Amniotic stem cell (primary cell): ENCODE measurements at regions not wholly inside any gene's neighbourhood (a gene's known extent, or its start where the extent isn't known, plus 50 kb on each side); places are given as distances from the start of the nearest gene placed in this dataset.

Experiments used
- DNase-seq: peaks from one replicate; lab custom pipeline; 2025; lab: John Stamatoyannopoulos, UW

DNA sequence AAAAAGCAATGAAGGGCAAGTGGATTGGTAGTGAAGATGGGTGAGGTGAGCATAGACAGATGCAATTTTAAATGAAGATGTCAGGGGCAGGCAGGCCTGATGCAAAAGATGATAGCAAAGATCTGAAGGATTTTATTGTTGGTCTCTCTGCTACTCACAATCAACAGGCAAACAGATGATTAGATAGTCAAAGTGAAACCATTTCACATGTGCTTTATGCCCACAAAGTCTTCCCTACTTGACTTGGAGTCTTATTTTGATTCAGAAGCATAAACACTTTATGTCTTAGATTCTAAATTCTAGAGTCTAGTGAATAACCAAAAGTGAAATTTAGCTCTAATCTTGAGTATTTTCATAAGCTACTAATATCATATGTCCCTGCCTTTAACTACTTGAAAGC, 153.8 kb upstream of the HNRNPA3 start:
- no peak for DNase-seq

DNA sequence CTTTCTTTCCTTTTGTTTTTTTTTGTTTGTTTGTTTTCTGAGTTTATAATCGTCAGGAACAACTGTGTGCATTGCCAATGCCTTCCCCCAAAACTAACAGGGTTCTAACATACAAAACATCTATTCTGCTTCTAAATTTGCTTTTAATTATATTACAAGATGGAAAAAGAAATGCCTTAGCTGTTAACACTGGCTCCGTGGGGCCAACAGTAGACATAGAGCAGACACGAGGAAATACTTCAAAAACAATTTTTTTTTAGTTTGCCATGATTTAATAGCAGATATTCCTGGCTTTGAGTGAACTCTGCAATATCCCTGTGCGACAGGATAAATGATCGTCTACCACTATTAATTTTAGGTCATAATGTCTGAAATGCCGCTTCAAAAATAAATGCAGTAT, 153.3 kb upstream of the HNRNPA3 start:
- DNase-seq, result no peak

DNA sequence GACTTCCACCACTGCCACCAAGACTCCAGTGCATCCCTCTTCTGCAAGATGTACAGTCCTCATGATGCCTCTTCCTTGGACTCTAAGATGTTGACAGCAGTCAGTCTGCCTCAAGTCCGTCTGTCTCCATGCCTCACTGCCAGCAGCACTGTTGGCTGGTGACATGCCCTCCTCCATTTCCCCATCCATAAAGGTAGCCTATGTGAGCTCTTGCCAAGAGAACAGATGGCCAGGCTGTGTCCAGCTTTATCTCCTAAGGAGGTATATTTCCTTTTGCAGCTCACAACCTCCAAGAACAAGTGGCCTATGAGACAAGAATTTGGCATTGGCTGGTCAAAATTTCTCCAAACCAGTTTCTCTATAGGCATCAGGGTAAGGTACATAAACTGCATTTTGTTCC, 149.3 kb upstream of the HNRNPA3 start:
- no peak for DNase-seq

DNA sequence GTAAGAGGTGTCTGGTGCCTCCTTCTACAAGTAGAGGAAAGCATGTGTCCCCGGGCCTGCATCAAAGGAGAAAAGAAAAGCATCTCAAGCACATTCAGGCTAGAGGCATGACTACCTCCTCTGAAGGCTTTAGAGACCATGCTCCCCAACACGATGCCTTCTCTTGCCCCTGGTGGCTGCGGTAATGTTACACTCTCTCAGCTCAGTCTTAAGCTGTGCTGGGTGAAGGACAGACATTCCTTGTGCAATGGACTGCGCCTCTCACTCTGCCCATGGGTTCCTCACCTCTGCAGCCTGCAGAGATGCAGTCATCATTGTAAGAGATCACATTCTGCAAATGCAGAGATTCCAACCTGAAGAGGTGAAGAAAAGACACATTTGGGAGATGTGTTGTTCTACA, 148.2 kb upstream of the HNRNPA3 start:
- no peak for DNase-seq

DNA sequence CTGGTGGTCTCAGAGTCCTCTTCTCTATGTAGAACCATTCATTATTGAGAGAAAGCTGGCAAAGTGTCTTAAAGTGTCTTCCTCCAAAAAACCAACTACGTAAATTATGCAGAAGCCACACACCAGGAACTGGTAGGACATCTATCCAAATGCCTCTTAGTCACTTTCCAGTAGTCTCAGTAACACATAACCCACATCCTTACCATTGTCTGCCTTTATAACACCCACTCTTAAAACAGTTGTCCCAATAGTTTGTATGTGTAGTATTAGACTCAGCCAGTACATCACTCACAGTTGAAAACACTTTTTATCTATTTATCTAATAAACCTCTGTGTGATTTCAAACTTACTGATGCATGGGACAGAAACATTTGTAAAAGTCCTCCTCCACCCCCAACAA, 143.6 kb upstream of the HNRNPA3 start:
- DNase-seq, result no peak

DNA sequence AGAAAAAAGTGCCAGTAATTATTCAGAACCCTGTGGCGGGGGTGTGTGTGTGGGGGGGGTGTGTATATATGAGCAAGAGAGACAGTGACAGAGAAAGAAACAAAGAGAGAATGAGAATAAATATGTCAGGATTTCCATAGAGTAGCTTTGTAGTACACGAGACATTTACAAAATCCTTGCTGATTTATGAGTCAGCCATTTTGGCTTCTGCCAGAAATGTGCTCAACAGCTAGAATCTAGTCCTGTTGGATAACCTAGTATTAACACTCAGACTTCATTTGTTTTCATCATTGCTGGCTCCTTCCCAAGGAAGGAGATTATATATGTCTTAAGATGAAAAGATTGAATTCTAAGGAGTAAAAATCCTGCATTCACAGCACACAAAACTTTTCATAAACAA, 140.5 kb upstream of the HNRNPA3 start:
- no peak for DNase-seq

DNA sequence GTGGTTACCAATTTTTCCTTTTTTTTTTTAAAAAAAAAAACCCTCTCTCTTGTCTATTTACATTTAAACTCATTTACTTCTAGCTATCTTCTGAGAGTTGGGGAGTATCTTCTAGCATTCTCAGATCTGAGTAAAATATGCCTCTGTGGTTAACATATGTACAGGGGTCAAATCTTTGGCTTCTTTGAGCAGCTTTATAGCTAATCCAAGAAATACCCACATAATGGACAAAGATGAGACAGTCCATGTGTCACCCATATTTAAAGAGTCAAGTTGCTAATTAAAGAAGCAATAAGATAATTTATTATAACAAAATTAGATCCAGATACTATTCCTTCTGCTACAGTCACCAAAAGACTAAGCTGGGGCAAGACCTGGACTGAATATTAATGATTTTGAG, 139.0 kb upstream of the HNRNPA3 start:
- no peak for DNase-seq

DNA sequence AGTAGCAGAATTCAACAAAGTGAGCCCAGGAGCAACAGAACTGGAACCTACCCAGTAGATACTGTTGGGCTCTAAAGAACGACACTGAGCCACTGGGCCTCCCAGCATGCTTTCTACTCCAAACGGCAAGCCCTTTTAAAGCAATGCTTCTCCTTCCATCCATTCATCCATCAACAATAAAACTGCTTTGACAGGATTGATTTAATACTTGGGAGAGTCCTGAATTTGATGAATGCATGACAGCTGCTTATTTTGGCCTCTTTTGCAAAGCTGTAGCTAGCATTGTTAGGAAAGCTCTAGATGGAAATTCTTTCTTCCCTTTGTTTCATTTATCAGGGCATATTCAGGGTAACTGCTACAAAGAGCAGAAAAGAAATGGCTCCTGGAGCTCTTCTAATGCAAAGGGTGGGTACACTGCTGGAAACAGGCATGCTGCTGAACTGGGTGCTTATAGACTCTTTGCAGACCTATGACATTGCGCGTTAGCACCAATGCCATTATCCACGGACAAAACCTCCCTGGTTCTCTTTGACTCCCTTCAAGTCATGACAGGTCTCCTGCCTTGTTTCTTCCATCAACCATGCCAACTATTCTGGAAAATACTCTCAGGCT, 138.4 kb upstream of the HNRNPA3 start:
- no peak for DNase-seq

DNA sequence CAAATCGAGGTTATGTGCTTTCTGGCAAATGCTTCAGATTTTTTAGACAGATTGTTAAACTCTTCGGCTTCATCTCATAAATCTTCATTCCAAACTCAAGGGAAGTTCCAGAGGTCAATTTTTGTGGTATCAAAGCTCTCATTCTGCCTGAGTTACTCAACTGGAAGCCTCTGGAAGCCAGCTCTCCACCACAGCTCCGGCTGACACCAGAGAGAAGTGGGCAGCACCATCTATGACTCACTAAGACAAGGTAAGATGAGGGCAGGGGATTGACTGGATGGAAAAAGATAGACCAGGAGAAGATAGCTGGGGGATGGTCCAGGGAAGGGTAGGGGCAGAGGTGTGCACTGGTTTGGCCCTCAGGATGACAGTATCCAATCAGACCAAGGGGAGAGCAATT, 137.3 kb upstream of the HNRNPA3 start:
- no peak for DNase-seq

DNA sequence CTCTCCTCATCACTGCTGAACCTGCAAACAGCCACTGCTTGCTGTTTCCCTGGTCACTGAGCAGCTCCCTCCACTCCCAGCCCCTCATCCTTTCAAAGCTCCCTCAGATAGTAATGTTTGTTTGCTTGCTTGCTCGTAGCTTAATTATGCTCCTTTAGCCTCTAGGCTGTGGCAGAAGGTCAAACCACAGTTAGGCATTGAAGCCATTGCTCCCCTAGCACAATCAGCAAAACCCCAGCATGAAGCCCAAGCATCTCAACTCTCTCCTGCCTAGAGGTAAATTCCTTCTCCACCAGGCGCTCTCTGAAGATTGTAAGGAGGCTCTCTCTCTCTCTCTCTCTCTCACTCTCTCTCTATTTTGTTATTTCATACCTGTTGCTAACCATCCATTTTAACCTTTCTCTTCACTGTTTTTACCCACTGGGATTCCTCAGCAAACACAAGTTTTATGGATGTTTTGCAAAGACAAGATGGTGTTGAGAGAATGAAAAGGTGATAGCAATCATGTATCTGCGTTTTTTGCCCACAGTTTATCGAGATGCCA, 135.9 kb upstream of the HNRNPA3 start:
- no peak for DNase-seq

DNA sequence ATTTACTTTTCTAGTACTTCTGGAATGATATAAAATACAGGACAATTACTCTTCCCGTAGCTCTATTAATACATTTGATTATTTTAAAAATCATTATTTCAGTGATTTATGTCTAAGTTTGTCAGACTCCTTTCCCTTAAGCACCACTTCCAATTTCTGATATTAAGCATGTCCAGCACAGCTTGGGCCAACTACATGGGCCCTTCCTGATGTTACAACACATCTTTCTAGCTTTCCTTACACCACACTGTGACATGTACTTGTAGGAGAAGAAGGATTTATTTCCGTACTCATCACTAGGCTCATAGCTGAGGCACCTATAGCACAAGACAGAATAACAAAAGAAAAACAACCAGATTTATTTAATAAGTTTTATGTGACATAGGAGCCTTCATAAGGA, 134.8 kb upstream of the HNRNPA3 start:
- DNase-seq, result no peak

DNA sequence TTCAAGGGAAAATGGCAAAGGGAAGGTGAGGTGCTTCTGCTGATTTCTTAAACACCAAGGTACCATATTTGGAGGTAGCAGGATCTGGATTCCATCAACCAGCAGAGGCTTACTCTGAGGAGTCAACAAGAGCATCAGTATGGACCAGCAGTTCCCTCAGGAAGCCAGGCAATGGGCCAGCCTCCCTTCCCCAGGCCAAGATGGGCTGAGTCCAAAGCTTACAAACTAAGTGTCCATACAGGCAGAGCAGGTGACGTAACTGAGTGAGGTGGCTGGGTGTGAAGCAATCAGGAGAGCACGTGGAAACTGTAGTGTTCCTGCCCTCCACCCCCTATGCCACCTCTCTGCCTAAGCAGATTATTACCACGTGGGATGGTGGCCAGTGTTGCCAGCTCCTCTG, 134.2 kb upstream of the HNRNPA3 start:
- DNase-seq, result no peak

DNA sequence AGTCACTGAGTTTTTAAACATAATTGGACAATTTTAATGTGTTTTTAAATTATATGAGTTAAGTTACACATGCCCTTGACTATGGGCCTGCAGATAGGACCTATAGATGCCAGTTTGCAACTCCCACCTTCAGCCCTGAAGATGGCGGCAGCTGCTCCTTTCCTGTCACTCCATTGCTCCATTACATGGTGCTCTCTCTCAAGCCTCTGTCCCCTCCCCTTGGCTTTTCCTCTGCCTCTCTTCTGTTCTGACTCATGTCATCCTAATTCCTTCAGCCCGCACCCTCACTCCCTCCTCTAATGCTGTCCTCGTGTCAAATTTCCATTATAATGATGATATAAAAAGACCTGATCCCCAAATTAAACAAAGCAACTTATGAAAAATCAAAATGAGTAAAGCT, 133.7 kb upstream of the HNRNPA3 start:
- DNase-seq, result no peak

DNA sequence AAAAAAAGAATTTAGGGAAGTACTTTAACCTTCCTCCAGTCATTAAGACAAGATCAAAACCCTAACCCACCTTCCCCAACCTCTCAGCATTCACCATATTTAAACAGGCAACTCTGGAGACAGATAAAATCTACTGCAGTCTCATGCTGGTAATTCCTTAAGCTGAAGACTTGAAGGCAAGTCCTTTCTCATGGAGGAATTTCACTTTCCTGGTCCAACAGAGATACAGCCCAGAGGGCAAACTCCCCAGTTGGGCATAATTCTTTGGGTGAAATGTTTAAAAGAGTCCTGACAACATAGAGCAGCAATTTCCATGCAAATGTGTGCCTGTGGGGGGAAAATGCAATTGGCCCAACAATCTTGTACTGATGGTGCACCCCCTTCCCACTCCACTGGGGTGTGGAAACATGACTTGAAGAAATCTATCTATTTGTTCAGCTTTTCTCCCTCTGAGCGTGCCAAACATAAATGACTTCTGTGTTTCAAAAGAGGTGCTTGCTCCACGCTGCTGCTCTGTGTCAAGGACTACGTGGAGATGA, 131.8 kb upstream of the HNRNPA3 start:
- no peak for DNase-seq

DNA sequence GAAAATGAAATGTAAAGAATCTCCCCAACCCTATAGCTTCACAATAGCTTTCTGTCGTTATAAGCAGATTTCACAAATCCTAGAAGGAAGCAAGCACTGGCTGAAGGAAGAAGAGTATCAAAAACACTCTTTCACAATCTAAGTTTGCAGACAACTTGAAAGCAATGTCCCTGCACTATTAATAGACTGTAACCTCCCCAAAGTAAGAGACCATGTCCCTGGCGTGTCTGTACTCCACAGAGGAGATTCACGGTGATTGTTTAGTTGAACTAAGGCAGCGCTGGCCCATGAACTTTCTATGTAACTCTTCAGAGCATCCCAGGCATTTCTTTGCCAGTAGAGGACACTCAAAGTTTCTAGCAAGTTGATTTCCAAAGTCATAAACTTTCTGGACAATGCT, 128.0 kb upstream of the HNRNPA3 start:
- no peak for DNase-seq

DNA sequence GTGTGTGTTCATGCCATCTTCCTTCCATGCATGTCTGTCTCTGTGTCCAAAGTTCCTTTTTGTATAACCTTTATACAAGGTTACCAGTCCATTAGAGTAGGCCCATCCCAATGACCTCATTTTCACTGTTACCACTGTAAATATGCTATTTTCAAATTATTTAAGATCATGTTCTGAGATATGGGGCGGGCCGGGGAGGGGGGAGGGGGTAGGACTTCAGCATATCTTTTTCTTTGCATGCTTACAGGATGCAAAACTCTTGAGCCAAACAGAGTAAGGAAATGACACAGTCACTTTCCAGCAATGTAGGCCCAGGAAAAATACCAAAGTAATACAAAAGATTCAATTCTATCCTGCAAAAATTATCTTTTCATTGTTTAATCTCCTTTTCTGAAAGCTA, 124.1 kb upstream of the HNRNPA3 start:
- no peak for DNase-seq

DNA sequence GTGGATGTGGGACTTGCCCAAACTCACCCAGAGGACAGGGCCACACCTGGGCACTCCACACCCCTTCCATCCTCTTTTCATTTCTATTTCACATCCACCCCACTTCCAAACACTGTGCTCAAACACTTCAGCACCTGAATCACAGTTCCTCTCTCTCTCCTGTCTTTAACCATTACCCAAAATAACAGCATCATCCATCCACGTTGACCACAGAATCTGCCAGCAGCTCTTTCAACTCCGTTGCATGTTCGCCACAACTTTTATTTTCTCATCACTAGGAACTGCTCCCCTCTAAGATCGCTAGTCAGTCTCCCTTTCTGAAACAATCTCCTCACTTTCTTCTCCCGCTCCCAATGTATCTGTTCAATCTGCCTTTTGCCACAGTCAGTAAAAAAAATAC, 121.6 kb upstream of the HNRNPA3 start:
- DNase-seq, result no peak

DNA sequence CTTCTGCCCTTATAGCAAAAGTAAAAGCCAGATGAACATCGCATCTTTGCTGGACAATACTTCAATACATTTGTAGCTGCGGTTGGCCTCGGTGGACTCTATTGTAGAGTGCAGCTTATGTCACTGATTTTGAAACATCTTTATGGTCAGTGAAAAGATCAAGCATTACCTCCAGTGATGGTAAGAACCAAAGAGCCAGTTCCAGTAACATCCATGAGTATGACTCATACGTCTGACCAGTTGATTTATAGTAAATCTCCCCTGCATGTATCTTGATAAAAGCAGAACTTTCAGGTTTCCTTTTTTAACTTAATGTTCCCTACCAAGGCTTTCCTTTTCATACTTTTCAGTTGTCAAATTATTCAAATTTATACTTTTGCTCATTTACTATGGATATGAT, 119.2 kb upstream of the HNRNPA3 start:
- DNase-seq, result no peak

DNA sequence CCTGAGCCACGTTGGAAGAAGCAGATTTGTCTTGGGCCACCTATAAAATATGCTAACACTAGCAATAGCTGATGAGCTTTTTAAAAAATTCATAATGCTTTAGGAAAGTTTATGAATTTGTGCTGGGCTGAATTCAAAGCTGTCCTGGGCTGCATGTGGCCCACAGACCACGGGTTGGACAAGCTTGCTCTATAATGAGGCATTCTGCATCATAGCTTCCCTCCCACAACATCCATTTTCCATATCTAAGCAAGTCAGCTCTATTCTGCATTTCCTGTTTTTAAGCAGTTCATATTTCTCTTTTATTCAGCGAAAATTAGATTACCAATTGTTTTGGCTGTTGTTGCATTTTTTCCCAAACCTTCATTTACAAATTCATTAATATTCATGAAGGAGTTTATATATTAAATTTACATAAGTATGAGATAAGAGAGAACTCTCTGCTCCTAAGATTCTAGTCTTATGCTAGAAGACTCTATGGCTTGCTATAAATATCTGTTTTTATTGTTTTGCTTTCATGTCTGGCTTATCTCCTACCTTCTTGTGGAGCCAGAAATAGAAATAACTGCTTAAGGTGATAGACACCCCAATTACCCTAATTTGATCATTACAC, 114.5 kb upstream of the HNRNPA3 start:
- no peak for DNase-seq

DNA sequence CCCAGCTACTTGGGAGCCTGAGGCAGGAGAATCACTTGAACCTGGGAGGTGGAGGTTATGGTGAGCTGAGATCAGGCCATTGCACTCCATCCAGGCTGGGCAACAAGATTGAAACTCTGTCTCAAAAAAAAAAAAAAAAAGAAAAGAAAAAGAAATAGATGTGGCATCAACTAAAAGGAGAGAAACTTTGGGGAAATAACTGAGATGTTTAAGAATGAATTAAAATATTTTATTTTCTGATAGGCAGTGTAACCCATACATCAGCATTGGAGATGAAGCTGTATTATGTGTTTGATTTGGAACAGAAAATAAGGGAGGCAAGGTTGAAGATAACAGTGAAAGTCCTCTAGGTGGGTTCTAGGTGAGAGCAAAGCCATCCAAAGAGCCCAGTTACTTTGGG, 110.7 kb upstream of the HNRNPA3 start:
- no peak for DNase-seq

DNA sequence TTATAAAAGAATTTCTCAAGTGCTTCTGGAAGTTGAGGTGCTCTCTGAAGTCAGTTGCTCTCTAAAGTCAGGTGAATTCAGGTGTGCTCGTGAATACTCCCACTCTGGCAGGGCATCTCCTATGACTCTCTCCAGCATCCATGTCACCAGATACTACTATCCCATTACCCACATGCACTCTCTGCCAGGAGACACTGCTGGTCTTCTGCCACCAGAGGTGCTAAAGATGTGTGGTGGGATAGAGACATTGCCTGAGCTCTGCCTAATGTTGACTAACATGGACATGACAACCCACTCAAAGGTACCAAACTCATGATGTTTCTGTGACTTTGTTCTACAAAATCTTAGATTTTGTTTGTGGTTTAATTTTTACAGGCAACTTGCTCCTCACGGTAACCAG, 106.4 kb upstream of the HNRNPA3 start:
- DNase-seq, result no peak

DNA sequence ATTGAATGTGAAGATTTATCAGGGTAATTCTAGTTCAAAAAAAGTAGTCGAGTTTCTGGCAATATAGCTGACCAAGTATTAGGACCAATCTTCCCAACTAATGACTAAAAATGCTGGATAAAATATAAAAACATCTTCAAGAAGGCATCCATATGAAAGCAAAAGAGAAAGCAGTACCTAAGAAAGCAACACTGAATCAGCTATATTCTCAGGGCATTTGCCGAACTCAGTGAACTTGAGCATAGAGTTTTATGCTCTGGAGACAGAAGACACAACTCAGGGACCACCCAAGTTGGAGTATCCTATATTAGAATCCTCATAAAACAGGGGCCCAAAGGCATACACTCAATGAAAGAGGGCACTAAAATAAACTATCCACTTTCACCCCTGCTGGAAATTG, 103.7 kb upstream of the HNRNPA3 start:
- no peak for DNase-seq

DNA sequence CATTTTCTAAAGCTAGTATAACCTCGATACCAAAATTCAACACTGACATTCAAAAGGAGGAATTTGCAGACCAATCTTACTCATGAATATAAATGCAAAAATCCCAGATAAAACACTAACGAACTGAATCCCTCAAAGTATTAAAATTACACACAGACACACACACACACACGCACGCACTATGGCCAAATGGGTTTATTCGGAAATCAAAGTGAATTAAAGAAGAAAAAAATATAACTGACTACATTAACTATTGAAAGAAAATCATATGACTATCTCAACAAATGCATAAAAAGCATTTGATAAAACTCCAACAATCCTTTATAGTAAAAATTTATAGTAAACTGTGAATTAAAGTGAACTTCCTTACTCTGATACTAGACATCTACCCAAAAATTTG, 97.9 kb upstream of the HNRNPA3 start:
- no peak for DNase-seq

DNA sequence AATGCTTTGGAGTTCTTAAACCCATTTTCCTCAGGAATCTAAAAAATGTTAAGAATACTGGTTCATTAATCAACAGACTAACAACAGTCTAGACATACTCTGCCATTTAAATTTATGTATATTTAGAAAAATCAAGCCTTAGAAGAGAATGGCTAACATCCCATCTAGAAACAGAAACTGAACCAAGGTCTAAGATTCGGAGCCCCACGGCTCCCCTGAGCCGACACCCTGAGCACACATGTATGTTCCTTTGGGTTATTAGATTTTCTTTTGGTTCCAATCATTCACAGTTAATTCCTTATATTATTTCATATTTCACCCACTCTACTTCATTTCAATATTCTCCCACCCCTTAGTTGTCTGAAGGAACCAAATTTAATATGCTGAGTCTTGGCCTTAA, 94.8 kb upstream of the HNRNPA3 start:
- DNase-seq, result no peak
